SKM-1 treated with dmso at 0.1 percent for 144 hours (cell line): ENCODE measurements at regions not wholly inside any gene's neighbourhood (a gene's known extent, or its start where the extent isn't known, plus 50 kb on each side); places are given as distances from the start of the nearest gene placed in this dataset.
"Not testable (repeated sequence)": the region's sequence is repeated elsewhere in the genome, so short reads cannot be mapped to it uniquely, and the experiment has no call there.

ENCODE experiments used
- DNase-seq: peaks from one replicate; lab custom pipeline; 2025; ENCODE audit not compliant: unreplicated experiment; lab: John Stamatoyannopoulos, UW

DNA sequence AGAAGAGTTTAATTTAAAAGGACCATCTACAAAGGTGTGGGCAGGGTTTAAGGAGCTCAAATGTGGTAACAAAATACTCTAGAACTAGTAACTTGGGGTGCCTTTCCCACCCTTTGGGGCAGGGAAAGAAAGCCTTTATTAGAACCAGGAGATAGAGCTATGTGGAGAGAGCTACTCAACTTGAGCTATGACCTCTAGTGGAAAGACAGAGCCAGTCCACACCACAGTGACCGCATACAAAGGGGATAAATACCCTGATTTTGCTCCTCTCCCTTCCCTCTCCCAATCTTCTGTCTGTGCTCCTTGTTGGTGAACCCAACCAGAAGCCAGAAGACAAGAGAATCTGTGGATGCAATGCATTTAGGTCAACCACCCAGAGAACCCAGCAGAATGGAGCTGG lies 54.4 kb upstream of the JAK1 start:
- no peak for DNase-seq

DNA sequence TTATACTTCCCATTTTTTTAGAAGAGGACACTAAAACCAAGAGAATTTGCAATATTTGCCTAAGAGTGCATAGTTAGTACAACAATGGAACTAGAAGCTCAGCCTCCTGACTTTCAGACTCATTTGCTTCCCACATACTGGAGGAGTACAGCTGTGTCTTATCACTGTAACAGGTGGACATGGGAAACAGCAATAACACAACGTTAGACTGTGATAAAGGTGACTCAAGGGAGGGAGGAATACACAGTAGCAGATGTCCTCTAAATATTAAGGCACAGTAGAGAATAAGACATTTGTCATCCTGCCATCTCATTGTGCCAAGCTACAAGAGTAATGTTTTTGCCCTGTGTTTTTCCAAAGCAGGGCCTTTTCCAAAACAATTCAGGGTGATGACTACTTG lies 55.4 kb upstream of the JAK1 start:
- no peak for DNase-seq

DNA sequence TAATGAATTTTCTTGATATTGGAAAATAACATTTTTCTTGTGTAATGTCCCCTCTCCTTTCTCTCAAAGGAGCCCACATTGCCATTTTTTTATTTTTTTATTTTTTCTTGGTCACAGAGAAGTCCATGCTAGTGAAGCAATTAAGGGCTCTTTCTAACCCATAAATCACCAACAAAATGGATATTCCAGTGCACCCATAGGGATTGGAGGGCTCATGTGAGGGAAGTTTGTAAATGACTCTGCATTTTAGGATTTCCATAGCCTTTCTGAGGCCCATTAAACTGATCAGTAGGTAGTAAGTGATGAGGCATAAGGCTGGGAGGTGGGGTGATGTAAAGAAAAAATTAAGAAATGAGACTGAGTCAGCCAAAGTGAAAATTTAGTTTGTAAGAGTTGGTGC lies 55.9 kb upstream of the JAK1 start:
- no peak for DNase-seq

DNA sequence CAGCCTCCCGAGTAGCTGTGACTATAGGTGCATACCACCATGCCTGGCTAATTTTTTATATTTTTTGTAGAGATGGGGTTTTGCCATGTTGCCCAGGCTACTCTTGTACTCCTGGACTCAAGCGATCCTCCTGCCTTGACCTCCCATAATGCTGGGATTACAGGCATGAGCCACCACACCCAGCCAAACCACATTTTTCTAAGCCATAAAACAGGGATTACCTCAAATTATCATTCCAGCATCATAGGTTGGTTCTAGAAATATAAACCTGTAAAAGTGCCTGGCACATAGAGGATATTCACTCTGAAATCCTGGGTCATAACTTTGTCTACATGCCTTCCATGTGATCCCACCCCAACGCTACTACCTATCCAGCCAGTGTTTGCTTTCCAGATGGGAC lies 59.4 kb upstream of the JAK1 start:
- DNase-seq: no peak

DNA sequence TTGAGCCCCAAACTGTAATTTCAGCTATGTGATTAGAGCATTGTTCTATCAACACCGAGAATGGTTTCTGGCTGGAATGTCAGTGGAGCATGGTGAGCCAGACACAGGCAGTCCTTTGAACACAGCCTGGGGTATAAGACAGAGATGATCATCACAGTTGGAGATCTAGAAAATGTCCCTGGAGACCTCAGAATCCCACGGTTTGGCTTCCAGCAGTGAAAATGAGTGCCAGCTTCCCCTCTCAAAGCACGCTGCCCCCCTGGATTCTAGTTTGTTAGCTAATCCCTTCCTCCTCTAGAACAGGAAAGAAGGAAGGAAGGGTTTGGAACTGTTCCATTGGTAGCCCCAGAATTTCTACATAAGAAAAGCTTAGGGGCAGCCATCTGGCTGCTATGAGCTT lies 59.9 kb upstream of the JAK1 start:
- no peak for DNase-seq

DNA sequence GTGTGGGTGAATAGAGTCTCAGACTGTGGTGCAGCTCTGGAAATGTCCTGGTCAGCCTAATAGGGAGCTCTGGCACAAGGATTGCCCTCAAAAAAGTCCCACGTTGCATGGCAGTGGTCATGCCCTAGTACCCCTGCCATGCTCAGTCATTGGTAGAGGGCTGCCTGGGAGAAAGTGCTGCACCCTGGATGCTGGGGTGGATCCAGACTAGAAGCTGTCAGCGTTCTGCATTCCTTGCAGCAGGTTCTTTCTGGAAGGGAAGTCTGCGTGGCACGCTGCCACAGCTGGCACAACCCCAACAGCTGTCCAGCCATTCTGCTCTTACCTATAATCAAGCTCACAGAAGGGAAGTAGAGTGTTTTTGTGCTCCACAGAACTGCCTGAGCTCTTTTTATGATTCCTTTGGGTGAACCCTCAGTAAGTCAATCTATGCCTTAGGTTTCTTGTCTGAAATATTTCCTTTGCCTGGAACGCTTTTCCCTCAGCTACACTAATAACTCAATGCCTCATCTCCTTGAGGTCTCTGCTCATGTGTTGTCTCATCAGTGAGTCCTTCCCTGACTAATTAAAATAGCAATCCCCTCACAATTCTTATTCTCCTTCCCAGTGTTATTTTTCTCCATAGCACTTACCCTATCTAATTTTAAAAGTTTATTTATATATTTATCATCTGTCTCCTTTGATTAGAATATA lies 61.5 kb upstream of the JAK1 start:
- DNase-seq: no peak

DNA sequence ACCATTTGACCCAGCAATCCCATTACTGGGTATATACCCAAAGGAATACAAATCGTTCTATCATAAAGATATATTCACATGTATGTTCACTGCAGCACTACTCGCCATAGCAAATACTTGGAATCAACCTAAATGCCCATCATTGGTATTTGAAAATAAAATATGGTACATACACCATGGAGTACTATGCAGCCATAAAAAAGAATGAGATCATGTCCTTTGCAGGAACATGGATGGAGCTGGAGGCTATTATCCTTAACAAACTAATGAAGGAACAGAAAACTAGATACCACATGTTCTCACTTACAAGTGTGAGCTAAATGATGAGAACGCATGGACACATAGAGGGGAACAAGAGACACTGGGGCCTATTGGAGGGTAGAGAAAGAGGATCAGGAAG lies 63.1 kb upstream of the JAK1 start:
- not testable (repeated sequence) for DNase-seq

DNA sequence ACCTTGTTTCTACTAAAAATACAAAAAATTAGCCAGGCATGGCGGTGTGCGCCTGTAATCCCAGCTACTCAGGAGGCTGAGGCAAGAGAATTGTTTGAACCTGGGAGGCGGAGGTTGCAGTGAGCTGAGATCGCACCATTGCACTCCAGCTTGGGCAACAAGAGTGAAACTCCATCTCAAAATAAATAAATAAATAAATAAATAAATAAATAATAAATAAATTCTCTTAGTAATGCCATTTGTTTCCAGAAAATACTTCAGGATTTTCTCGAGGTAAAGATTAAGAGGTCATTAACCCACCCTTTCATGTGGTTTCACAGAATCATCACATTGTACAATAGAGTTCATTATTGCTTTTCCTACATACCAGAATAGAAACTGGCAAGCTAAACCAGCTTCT lies 68.5 kb upstream of the JAK1 start:
- not testable (repeated sequence) for DNase-seq

DNA sequence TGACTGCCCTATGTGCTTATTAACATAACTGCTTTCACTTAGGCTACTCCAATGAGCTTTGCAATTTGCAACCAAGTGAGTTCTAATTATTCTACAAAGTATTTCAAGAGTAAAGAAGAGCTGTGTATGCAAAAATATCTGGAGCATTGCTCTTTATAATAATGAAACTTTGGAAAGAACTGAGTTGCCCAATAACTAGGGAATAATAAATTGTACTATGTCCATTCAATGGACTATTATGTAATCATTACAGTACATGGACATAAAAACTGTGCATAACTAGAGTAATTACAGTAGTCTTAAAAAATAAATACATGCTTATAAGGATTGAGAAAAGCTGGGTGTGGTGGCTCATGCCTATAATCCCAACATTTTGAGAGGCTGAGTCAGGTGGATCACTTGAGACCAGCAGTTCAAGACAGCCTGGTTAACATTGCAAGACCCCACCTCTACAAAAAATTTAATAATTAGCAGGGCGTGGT lies 70.3 kb upstream of the JAK1 start:
- no peak for DNase-seq

DNA sequence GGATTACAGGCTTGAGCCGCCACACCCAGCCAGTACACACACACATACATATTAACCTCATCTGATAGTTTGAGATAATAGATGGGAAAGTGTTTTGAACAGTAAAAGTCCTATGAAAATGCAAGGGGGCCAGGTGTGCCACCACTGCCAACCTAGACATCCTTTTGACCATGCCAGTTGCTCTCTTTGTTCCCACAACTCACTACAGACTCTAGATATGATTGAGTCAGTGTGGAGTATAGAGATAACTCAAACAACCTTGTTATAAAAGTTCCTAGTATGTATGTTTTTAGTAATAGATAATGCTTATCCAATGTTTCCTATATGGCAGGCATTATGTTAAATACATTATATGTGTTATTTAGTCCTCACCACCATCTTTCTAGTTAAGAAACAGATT lies 72.7 kb upstream of the JAK1 start:
- no peak for DNase-seq

DNA sequence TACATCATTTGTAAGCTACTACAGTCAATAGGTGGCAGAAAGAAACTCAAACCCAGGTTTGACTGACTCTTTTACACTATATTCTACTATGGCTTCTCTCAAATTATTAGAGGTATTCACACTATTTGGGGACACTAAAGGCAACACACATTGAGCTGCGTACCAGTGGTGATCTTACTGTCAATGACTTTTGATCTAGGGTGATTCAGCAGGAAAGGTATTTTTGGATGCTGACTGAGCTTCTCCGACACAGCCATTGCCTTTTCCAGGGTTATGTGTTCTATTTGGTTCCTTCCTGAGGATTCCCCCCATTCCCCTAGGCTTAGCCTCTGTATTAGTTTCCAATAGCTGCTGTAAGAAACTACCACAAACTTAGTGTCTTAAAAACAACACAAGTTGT lies 73.2 kb upstream of the JAK1 start:
- DNase-seq: no peak

DNA sequence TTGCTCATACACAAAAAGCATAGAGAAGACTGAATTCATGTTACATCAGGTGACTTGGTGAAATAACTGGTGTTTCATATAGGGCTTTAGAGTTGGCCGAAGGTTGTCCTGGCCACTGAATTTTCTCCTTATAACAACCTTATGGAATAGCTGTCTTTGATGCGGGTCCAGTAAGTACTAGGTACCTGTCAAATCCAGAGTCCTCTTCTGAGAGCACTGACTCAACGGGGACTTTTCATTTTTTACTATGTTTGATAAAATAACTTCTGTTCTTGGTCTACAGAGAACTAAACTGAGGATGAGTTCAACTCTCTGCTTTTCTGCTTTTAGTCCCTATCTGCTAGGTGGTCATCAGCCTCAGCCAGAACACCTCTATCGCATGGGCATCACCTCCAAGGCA lies 76.1 kb upstream of the JAK1 start:
- DNase-seq: no peak

DNA sequence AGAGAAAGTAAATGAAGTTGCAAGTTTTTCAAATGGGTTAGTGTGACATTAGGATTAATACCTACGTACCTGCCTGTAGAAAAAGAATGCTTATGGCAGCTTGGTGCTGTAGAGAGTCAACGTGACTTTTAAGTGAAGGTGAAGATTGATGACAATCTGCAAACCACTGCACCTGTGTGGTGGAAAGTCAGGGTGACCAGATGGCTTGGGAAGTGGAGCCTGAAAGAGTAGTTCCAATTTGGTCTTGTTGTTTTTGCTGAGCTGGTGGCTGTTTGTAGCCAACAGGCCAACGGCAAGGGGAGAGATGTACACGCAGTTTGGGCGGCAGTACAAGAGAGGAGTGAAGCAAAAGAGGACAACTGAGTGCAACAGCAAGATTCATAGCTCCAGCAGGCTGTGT lies 78.1 kb upstream of the JAK1 start:
- no peak for DNase-seq

DNA sequence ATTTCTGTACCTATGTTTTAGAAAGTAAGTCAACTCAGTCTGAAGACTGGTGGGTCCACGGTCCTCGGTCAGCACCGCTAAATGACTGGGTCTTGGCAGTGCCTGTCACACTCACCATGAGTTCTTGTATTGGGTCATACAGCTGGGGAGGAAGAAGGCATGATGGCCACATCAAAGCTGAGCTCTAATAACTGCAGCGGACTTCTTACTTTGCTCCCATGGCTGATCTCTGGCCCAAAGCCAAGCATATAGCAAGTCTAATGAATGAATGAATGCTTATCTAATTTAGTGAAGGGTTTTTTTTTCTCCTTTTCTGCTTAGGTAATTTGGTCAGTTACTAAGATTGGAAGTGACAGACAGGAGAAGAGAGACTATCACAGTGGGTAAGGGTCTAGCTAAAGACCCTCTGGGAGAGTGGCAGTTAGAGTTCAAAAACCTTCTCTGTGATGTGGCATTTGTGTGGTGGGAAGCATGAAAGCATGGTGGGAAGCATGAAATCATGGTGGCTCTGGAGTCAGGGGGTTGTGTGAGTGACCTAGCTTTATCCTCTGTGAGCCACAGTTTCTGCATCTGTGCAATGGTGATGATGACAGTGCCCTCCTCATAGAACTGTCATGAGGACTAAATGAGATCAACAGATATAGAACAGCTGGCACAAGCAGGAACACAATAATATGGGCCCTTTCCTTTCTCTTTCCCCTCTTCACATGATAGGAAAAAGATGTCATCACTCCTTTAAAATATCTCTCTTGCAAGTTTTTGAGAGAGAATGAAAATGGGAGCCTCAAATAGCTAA lies 78.9 kb upstream of the JAK1 start:
- no peak for DNase-seq

DNA sequence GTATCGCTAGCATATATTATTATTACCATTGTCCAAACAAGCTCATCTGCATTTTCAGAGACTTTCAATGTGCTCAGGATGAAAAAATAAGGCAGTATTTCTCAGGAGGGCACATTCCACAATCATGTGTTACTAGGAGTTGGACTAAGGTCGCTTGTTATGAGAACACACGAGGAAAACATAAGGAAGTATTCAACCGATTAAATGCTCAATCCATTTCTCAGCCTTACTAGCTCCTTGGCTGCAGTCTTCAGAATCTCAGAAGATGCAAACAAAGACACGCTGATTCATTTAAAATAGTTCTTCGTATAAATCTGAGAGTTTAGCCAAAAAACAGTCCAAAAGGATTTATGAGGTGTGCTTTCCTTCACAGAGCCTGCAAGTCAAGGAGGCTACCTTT lies 82.0 kb upstream of the JAK1 start:
- no peak for DNase-seq

DNA sequence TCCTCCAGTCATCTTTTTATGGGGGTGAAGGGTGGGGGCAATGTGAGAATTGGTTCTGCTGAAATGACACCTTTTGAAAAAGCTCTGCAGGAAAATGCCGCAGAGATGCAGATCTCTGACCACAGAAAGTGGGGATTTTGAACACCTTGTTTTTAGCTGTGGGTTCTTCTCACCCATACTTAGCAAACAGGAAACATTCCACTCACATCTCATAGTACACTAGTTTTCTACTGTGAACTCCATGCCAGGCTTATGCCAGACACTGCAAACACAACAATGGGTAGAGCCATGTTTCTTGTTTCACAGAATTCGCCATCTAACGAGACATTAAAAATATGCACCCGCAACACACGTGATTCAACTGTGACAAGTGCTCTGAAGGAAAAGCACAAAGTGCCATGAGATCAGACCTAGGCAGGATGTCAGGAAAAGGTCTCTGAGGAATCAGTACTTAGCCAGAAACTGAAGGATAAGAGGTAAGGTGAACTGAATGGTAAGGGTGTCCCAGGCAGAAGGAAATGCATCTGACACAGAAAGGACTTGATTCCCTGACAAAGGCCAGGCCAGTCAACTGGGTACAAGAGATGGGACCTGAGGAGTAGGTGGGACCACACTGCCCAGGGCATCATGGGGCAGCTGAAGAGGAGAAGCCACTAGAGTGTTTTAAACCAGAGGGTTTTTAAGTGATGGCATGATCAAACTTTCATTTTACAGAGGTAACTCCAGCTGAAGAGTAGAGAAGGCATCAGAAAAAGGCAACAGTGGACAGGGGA lies 83.8 kb upstream of the JAK1 start:
- DNase-seq: no peak

DNA sequence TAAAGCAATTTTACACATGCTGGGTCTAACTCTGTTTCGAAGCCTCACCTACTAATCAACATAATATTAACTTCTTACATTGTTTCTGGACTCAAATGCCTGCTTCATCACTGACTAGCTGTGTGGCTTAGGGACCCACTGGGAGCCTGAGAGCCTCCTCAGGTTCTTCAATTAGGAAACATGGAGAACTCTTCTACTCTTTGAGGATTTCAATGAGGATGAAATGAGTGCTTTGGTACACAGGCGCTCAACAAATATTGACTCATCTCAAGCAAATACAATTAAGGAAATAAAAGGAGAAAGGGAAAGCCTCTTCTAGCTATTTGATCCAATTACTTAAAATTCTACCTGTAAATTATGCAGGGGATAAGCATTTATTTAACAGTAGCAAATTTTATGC lies 84.4 kb upstream of the JAK1 start:
- no peak for DNase-seq

DNA sequence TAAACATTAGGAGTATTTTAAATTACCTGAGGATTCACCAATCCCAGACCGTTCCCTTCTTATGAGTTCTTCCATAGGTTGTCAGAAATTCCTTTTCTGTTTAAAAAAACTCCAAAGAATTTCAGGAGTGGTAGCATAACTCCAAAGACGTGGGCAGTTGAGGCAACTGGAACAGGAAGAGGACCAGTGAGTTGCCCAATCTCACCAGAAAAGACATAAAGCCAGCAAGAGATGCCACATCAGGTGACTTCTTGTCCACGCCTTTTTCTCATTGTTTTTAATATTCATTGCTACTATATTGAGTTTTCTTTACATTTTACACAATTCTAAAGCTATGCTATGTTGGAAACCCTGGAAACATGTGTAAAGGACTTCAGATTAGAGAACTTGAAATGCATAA lies 88.1 kb upstream of the JAK1 start:
- DNase-seq: no peak

DNA sequence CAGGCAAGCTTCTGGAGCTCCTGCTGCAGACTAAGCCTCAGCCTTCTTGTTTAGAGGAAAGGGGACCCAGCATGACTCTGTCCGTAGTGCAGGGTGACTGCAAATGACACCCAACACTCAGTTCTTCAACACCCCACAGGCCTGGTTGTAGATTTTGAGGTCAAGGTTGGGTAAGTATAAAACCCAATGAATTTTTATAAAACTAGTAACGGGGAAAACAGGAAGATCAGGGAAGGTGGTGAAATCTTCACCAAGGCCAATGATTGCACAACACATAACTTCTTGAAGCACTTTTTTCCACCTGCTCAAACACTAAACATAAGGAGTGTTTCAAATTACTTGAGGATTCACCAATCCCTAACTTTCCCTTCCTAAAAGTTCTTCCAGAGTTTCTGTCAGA lies 89.4 kb upstream of the JAK1 start:
- DNase-seq: peak; percentile 73

DNA sequence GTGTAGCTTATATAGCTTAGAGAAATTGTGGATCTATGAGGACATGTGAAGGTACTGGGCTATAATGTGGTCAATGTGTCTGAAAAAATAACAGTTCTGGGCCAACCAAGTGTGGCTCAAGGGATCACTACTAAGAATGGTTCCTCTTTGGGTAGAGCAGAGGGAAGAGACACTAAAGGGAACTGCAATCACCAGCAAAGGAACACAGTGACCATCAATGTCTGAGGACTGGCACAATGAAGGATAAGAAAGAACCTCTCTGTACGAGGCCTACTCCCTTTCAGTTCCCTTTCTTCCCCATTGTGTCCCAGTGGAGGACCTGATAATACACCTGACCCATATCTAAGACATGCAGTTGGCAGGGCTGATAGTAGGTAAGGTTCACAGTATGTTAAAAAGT lies 89.9 kb upstream of the JAK1 start:
- DNase-seq: peak; percentile 89

DNA sequence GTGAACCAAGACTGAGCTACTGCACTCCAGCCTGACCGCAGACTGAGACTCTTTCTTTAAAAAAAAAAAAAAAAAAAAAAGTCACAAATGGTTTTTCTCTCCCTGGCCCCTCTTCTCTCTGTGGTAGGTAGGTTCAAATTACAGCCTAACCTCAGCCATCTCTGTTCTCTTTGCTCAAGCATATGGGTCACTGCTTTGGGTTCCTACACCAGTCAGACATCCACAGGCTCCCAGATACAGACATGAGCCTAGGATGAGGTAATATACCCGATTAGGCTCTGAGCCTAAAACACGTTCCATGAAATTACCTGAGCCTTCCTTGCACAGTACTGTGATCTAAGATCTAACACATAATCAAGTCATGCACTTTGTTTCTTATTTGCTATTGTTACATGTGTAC lies 90.5 kb upstream of the JAK1 start:
- no peak for DNase-seq

DNA sequence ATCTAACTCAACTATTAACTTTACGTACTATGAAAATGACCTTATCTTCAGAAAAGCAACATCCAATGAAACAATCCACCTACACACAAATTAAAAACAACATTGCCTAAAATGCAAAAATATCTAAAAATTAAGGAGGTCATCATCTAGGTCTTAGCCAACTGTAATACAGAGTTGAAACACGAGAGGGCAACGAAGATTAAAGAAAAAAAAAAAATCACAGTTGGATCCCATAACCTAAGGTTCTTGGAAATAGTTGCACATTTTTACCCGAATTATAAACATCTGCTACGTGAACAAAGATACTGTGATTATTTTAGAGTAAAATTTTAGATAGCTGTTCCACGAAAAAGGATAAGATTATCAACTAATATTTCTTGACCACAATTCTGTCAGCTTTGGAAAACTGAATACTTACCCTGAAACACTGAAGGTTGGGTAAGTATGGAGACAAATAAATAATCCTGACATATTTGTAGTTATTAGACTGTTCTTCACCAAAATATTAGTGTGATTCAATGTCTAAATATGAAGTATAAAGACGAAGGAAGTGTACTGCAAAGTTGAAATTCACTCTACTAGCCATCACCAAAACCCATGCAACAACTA lies 88.0 kb upstream of the AK4 start:
- DNase-seq: no peak
